ENCODE measurements at regions not wholly inside any gene's neighbourhood (a gene's known extent, or its start where the extent isn't known, plus 50 kb on each side); places are given as distances from the start of the nearest gene placed in this dataset.

- no peaks in the 10 kb centered on the region for H3K36me3 ChIP-seq
- no peaks in the 10 kb centered on the region for H3K27me3 ChIP-seq (ENCODE audit: insufficient read depth, low read depth, severe bottlenecking)
- no peak for DNase-seq
- H3K27ac ChIP-seq = no peak overlapping the region
- H3K9me3 ChIP-seq (ENCODE audit: severe bottlenecking) = peaks cover 13% of the 10 kb centered on the region
- no peak for TF ChIP-seq CTCF (IDR thresholded peaks at IDR 0.05; ENCODE audit: low read depth, low read length)
- H3K4me3 ChIP-seq (ENCODE audit: low read depth, low read length) = no peak overlapping the region
These were observed 91.8 kb upstream of the ZNF366 start for GRCh38 chr5:72599065-72599433.

- TF ChIP-seq CTCF (IDR thresholded peaks at IDR 0.05; ENCODE audit: low read depth, low read length) = no peak
- Histone ChIP-seq H3K27ac (no peak overlapping the region), H3K4me3 (ENCODE audit: low read depth, low read length) (no peak overlapping the region), H3K9me3 (ENCODE audit: severe bottlenecking) (peaks cover 13% of the 10 kb centered on the region), H3K36me3 (no peaks in the 10 kb centered on the region), H3K27me3 (ENCODE audit: insufficient read depth, low read depth, severe bottlenecking) (no peaks in the 10 kb centered on the region)
- no peak for DNase-seq
These were observed 91.3 kb upstream of the ZNF366 start for GRCh38 chr5:72598401-72599064.

GRCh38 chr5:72597456-72597948, 90.3 kb upstream of the ZNF366 start:
- Histone ChIP-seq H3K9me3 (ENCODE audit: severe bottlenecking) (peaks cover 13% of the 10 kb centered on the region), H3K4me3 (ENCODE audit: low read depth, low read length) (no peak overlapping the region), H3K36me3 (no peaks in the 10 kb centered on the region), H3K27me3 (ENCODE audit: insufficient read depth, low read depth, severe bottlenecking) (no peaks in the 10 kb centered on the region), H3K27ac (no peak overlapping the region)
- no peak for DNase-seq
- no peak for TF ChIP-seq CTCF (IDR thresholded peaks at IDR 0.05; ENCODE audit: low read depth, low read length)

- peaks cover 13% of the 10 kb centered on the region for H3K9me3 ChIP-seq (ENCODE audit: severe bottlenecking)
- H3K36me3 ChIP-seq = no peaks in the 10 kb centered on the region
- TF ChIP-seq CTCF (IDR thresholded peaks at IDR 0.05; ENCODE audit: low read depth, low read length) = no peak
- DNase-seq = no peak
- H3K27me3 ChIP-seq (ENCODE audit: insufficient read depth, low read depth, severe bottlenecking) = no peaks in the 10 kb centered on the region
- H3K27ac ChIP-seq = no peak overlapping the region
- no peak overlapping the region for H3K4me3 ChIP-seq (ENCODE audit: low read depth, low read length)
These were observed 89.7 kb upstream of the ZNF366 start for GRCh38 chr5:72596956-72597355.

- H3K27ac ChIP-seq = no peak overlapping the region
- no peak for TF ChIP-seq CTCF (IDR thresholded peaks at IDR 0.05; ENCODE audit: low read depth, low read length)
- H3K9me3 ChIP-seq (ENCODE audit: severe bottlenecking) = no peaks in the 10 kb centered on the region
These were observed 81.4 kb upstream of the ZNF366 start for GRCh38 chr5:72588640-72589039.

More at GRCh38 chr5:72588640-72589039, 81.4 kb upstream of the ZNF366 start:
- no peak for DNase-seq
- Histone ChIP-seq H3K36me3 (no peaks in the 10 kb centered on the region), H3K27me3 (ENCODE audit: insufficient read depth, low read depth, severe bottlenecking) (no peaks in the 10 kb centered on the region), H3K4me3 (ENCODE audit: low read depth, low read length) (no peak overlapping the region)

All from WERI-Rb-1 (cell line).